Prostate gland (tissue), 2 donors: ENCODE measurements at regions not wholly inside any gene's neighbourhood (a gene's known extent, or its start where the extent isn't known, plus 50 kb on each side); places are given as distances from the start of the nearest gene placed in this dataset.

Experiments
- POLR2A ChIP-seq: fragments of 450-650 bp; IDR thresholded peaks from one replicate; pipeline ENCODE4 v1.6.1; 2016; ENCODE audit warnings: antibody characterized with exemption, mild to moderate bottlenecking
- POLR2AphosphoS5 ChIP-seq: sonication (generic); formaldehyde crosslinking; IDR thresholded peaks from one replicate; pipeline ENCODE4 v1.6.1; 2017; ENCODE audit warnings: antibody characterized with exemption
- TF ChIP-seq, protein P1 (sequence below), 4 experiments: fragments of 200-600 bp in 2 of 4; fragments of 450-650 bp in 2 of 4; sonication (generic) in 2 of 4; IDR thresholded peaks; 1 replicate in 3 of 4; 2 replicates in 1 of 4; pipeline ENCODE4 v1.5.1; 2016 to 2019; ENCODE audit warnings: antibody characterized with exemption in 4 of 4, mild to moderate bottlenecking in 2 of 4, moderate library complexity in 2 of 4

DNA sequence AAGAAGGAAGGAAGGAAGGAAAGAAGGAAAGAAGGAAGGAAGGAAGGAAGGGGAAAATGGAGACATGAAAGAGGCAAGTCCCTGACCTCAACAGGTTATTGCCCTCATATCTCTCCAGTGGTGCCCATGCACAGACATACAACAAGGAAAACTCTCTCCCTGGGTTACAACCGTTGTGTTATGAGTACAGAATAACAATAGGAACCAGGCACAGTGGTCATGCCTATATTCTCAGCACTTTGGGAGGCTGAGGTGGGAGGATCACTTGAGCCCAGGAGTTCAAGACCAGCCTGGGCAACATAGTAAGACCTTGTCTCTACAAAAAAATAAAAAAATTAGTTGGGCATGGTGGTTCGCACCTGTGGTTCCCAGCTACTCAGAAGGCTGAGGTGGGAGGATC, 139.4 kb upstream of the HMGA2 start:
- TF ChIP-seq, protein P1, sequence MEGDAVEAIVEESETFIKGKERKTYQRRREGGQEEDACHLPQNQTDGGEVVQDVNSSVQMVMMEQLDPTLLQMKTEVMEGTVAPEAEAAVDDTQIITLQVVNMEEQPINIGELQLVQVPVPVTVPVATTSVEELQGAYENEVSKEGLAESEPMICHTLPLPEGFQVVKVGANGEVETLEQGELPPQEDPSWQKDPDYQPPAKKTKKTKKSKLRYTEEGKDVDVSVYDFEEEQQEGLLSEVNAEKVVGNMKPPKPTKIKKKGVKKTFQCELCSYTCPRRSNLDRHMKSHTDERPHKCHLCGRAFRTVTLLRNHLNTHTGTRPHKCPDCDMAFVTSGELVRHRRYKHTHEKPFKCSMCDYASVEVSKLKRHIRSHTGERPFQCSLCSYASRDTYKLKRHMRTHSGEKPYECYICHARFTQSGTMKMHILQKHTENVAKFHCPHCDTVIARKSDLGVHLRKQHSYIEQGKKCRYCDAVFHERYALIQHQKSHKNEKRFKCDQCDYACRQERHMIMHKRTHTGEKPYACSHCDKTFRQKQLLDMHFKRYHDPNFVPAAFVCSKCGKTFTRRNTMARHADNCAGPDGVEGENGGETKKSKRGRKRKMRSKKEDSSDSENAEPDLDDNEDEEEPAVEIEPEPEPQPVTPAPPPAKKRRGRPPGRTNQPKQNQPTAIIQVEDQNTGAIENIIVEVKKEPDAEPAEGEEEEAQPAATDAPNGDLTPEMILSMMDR (IDR thresholded peaks at IDR 0.05) = no peak
- no peak for TF ChIP-seq POLR2A
- TF ChIP-seq POLR2AphosphoS5 = no peak
